HL-60/S4 (cell line): ENCODE measurements at regions not wholly inside any gene's neighbourhood (a gene's known extent, or its start where the extent isn't known, plus 50 kb on each side); places are given as distances from the start of the nearest gene placed in this dataset.

ENCODE experiments used
- in situ Hi-C: fragments of 300-500 bp; cut with MboI; formaldehyde crosslinking; loops from 2 replicates; pipeline ENCODE4 v1.14.3; 2022; ENCODE audit warnings: low sequenced_read_pairs

DNA sequence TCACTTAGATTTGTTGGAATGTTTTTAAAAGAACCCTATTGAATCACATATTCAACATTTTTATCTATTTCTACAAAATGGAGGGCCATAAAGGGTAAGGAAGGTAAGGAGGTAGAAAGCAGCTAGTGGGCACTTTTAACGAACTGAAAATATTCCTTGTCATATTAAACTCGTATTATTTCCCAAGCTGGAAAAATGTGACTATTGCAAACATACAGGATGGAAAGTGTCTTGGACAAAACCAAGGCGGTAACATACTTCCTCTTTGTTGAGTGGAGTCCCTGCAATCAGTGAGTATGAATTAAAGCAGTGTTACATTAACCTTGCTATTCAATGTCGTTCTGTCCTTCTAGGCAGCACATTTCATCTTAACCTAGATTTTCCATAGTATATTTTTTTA lies 165.6 kb downstream of the RCN1 start:
- in situ Hi-C loops = loop anchor here (25.0 kb wide), 1 partner anchor 1144 kb away; no protein-coding TSS in a partner anchor

DNA sequence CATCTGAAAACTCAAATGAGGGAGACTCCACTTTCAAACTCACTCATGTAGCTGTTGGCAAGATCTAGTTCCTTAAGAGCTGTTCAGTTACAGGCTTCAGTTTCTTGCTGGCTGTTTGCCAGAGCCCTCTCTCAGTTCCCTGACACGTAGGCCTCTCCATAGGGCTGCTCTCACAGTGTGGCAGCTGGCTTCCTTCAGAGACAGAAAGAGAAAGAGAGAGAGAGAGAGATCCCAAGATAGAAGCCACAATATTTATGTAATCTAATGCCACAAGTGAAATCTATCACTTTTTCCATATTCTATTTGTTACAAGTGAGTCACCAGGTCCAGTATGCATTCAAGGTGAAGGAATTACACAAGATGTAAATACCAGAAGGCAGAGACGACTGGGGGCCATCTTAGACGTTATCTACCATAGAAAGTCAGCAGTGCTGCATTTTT lies 168.8 kb downstream of the RCN1 start:
- in situ Hi-C loops = loop anchor here (25.0 kb wide), 1 partner anchor 1147 kb away; no protein-coding TSS in a partner anchor

DNA sequence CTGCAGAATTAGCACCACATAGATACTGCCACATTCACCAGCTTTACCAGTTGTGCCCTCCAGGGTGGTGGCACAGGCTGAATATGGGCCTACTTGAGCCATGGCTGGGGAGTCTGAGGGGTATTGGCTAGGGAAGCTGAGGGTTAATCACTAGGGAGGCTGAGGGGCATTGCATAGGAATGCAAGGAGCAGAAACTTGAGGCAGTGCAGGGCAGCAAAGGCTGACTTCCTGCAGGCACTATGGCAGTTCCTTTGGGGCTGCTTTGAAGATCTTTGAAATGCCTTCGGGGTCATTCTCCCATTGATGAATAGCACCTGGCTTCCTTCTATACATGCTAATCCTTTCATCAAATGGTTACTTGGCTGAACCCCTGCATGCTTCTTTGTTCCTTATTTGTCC lies 171.5 kb downstream of the RCN1 start:
- in situ Hi-C loops = loop anchor here (25.0 kb wide), 1 partner anchor 1150 kb away; no protein-coding TSS in a partner anchor

DNA sequence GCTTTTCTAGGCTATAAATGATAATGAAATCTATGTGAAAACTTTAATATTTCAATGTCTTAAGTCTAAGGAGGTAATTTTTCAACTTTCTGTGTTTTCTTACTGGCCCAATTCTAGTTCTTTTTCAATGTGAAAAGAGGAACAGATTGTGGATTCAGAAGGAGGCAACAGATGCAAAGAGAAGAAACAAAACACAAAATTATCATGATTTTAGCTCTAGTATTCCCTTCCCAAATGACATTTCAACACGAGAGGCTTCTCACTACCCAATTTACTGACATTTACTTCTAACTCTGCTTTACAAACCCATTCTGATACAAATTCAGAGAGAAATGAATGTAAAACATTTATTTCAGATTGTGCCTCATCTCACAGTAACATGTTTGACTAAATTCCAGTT lies 169.4 kb downstream of the WT1 start:
- in situ Hi-C loops = loop anchor here (25.0 kb wide), 1 partner anchor 1154 kb away; no protein-coding TSS in a partner anchor

DNA sequence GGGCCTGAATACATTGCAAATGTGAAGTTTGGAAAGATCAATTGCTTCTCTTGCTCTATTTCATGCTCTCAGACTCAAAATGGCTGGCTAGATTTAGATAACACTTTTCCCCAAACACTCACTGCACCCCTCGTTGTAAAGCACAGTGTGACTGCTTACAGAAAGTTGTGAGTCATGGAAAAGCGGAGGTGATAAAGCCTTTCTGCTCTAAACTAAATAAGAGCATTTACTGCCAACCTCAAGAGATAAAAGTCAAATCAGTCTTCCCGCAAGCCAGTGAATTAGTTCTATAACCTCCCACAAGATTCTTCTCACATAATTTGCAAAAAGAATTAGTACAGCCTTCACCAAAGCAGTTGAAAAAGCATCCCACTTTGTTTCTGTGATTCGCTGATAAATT lies 168.7 kb downstream of the WT1 start:
- in situ Hi-C loops = loop anchor here (25.0 kb wide), 1 partner anchor 1154 kb away; no protein-coding TSS in a partner anchor

DNA sequence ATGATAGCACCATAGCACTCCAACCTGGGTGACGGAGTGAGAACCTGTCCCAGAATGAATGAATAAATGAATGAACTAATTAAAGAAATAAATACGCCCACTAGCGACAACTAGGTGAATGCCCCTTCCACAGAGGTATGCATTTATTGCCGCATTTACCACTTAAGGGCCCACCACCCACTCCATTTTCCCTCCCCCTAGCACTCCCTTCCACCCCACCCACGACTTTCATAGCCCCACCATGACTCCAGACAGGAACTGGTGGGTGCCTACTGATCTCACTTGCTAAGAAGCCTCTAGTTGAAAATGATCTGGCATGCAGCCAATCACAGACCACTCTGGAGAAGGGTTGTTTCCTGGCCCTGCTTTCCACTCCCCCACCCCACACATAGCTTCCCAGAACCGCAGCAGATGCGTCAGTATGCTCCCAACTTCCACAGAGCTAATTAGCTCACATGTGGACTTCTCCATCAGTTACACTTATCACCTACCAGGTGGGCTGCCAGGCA lies 167.6 kb downstream of the WT1 start:
- in situ Hi-C loops = loop anchor here (25.0 kb wide), 1 partner anchor 1155 kb away; no protein-coding TSS in a partner anchor

DNA sequence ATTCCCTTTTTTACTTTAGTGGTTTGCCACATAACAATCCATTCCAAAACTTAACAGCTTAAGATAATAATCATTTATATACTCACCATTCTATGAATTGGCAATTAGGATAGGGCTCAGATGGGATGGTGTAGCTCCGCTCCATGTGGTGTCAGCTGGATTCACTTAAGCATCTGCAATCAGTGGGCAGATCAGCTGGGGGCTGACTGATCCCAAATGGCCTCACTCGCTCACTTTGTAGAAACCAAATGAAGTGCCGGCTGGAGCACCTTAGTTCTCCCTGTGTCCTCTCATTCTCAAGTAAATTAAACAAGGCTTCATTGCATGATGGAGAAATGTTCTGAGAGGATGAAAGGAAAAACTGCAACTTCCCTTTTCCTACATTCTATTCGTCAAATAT lies 161.4 kb downstream of the WT1 start:
- in situ Hi-C loops = loop anchor here (25.0 kb wide), 1 partner anchor 1162 kb away; no protein-coding TSS in a partner anchor

DNA sequence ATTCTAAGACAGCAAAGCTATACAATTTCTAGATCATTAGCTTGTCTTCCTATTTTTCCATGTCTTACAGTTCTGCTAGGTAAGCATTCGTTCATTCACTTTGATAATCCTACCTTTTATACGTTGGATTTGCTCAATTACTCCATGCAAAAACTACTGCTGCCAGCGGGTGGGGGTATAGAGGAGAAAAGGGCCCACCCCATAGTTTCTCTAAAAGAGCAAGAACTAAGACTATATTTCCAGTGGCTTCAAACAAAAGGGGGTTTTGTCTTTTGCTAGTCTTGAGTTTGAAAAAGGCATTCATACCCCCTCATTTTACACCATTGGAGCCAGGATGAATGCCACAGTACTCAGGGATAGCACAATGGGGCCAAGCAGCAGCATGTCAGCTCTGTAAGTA lies 155.7 kb downstream of the WT1 start:
- in situ Hi-C loops = no loop called here

DNA sequence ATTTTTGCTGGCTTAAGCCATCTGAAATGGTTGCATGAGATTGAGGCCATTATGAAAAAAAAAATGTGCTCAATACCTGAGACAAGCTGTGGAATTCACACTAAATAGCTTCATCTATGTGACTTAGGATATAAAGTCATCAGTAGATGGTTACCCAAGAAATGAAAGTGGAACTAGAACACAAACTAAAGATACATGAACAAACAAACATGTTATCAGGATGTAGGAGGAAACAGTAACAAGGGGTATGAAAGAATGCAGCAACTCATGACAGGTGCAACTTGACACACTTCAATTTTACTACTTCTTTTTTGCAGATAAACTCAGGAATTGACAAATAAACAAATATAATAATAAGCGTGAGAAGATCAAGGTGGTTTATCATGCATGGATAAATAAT lies 155.0 kb downstream of the WT1 start:
- in situ Hi-C loops = no loop called here

DNA sequence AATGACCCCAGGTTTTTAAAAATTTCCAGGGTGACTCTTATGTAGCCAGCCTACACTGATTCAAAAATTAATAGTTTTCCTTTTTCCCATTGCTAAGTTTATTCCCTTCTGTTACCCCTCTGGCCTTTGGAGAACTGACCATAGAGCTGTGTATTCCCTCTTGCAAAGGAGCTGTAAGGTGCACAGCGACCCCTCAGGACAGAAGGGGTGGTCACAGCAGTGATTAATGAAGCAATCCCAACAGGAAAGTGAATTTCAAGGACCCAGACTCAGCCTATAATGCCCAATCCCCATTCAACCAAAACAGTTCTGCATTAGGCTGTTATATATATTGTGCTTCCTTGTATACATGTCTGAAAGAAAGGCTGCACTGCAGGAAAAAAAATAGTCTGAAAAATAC lies 147.1 kb downstream of the WT1 start:
- in situ Hi-C loops = no loop called here

DNA sequence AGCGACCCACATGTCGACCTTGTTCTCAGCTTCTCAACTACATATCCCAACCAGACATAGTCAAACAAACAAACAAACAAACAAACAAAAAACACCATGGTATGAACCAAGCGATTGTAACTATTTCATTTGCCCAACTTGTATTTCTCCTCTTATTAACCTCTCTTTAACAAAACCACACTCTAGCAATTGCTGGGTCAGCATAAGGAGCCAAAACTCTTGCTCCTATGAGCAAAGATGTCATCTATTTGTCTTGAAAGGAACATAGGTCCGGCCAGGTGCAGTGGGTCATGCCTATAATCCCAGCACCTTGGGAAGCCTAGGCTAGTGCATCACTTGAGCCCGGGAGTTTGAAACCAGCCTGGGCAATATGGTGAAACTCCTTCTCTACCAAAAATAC lies 145.6 kb downstream of the WT1 start:
- in situ Hi-C loops = no loop called here

DNA sequence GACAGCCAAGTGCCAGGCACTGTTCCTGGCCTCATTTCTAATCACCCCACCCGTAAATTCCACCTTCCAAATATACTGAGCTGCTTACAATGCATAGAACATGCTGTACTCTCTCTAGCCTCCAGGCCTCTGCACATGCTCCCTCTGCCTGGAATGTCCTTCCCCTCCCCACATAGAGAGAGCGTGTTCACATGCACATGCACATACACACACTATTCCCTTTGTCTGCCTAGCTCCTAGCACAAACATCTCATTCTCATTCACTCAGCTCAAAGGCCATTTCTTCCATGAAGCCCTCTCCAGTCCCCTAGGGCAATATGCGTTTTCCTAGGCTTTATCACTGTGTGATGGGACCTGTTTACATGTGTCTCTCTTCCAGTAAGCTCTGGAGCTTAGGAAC lies 144.6 kb downstream of the WT1 start:
- in situ Hi-C loops = no loop called here

DNA sequence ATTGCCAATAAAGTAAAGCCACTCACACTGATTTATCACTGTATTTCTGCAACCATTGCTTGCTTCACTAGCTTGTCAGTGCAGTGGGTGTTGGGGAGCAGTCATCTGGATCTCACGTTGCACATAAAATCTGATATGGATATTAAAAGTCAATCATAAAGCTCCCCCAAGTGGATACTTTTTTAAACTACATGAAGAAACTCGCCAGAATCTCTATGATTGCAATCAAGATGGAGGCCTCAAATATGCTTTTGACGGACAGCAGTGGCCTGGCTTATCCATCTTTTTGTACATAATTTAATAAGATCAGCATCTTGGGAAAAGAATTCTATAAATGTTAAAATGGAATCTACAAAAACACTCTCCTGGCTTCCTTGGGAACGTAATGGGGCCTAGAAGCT lies 137.7 kb downstream of the WT1 start:
- in situ Hi-C loops = no loop called here

DNA sequence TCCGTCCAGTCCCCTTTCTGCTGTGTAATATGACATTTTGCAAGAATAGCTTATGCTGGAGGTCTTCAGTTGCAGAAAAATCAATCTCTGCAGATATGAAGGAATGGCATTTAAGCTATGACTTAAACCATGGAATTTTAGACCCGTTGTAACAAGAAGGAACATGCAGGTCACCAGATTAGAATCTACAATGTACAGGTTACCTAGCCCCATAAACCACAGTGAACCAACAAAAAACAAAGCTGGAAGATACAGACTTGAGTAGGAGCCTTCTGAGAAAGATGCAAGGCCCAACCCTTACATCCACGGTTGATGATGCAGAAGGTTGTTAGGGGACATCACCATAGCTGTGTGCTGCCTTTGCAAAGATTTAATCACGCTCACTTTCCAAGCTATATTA lies 132.5 kb downstream of the WT1 start:
- in situ Hi-C loops = no loop called here

DNA sequence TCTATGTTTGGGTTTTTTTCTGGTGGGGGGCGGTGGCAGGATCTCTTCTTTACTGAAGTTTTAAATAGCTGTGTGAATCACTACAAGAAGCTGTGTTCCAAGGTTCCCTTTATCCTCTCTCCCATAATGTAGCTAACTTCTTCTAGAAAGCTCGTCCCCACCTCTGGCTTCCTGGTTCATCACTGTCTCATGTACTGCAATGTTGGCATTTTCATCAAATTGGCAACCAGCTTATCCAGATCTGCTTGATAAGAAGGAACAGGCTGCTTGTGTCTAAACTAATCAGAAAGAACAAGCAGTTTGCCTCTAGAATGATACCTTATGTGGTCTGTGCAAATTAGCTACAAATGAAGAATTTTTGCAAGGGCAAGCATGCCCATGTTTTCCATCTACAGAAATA lies 130.8 kb downstream of the WT1 start:
- in situ Hi-C loops = no loop called here

DNA sequence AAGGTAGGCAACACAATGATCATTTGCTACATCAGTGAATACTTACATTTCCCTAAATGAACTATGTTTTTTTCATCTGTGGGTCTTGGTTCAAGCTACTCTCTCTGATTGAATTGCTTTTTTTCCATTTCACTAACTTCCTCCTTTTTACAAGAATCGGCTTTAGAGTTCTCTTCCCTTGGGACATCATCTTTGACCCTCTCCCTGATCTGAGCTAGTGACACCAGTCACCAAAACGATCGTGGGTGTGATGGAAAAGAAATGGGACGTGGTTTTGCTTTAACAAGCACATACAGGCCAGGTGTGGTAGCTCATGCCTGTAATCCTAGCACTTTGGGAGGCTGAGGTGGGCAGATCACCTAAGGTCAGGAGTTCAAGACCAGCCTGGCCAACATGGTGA lies 129.9 kb downstream of the WT1 start:
- in situ Hi-C loops = no loop called here

DNA sequence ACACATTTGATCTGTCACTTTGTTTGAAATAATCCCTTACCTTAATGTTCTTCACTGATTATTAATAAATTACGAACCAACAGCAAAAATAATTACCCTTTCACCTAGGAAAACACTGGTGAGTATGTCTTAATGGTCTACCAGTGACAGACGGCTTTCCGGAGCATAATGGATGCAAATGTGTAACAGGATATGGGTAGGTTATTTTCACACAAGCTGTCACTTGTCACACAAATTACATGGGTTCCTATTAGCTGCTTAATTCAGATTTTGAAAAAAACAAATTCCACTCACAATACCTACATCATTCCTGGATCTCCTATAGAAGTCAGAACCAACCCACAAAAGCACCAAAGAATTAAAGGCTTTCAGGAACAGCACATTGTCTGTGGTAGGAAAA lies 127.9 kb downstream of the WT1 start:
- in situ Hi-C loops = no loop called here

DNA sequence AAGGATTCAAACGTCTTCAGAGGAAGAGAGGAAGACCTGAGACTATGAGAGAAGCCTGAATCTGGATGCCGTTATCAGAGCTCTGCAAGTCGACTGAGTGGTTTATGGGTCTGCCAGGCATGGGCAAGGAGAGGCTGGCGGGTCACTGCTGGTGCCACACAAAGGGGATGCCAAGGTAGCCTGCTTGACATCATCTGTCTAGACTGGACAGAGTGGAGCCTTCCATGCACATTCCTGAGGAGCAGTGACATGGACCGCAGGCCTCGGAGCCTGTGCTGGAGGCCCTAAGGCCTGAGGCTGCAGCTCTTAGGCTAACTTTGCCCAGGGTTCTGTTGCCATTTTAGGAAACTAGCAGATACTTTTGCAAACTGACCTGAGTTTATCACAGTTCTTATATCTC lies 127.4 kb downstream of the WT1 start:
- in situ Hi-C loops = no loop called here

DNA sequence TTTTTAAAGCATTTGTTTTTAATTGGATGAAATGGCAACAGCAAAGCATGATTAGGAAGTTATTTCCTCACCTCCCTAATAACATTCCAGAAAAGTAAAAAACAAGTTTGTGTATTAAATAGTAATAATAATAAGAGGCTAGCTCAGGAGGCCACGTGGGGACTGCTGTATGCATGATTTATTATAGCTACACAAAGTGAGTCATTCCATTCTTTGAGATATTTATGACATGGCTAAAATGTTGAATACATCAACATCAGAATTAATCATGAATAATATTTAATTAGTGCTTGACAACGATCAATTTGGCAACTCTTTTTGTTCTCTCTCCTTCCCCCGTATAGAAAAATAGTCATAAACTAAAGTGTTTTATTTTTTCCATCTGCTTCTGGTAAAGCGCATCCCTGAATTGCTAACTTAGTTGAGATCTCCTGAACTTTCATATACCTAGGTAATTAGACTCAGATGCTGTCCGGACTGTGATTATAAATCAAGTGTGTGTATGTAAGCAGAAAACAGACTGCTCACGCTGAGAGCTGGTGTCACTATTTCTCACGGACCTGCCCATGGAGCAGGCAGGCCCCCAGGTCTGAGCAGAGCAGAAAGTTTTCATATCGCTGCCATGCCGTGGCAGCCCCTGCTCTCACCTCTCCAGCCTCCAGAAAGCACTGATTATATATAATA lies 125.7 kb downstream of the WT1 start:
- in situ Hi-C loops = no loop called here

DNA sequence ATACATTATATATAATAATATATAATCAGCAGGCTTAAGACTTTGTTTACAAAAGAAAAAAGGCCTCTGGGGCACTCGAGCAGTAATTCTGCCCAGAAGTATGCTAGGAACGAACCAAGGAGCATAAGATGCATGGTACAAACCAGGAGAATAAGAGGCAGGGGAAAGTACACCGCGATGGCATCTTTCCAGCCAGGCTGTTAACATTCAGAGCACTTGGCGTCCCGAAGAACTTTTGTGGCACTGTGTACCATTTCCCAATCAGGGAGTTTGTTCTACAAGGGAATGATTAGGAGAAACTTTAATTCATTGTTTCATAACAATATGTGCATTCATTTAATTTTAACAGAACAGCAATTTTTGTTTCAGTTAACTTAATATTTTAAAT lies 125.1 kb downstream of the WT1 start:
- in situ Hi-C loops = no loop called here

DNA sequence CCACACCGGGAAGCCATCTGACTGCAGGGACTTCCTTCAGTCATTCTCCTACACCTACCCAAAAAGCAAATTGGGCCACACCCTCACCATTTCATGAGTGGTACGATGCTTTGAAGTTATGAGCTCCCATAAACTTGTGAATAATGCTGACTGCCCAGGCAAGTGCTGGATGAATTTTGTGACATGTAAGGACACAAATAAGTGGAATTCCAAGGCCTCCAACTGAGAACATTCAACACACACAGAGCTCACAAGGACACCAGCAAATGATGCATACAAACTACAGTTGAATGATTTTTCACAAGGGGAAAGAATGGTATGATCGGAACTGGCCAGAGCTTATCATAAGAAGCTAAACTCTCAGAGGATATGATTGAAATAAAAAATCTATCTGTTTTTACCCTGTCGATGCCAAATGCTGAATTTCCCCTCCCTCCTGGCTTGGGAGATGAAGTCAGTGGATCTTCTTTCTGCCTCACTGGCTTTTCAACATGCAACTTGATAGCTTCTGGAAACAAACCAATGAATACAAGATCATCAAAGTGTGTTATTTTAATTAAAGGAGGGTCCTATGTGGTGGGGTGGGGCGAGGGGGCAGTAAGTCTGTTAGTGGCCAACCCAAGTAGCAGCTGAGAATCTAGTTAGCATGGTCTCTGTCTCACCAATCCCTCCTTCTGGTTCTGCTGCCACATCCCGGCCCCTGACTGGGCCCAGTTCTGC lies 123.8 kb downstream of the WT1 start:
- in situ Hi-C loops = no loop called here

DNA sequence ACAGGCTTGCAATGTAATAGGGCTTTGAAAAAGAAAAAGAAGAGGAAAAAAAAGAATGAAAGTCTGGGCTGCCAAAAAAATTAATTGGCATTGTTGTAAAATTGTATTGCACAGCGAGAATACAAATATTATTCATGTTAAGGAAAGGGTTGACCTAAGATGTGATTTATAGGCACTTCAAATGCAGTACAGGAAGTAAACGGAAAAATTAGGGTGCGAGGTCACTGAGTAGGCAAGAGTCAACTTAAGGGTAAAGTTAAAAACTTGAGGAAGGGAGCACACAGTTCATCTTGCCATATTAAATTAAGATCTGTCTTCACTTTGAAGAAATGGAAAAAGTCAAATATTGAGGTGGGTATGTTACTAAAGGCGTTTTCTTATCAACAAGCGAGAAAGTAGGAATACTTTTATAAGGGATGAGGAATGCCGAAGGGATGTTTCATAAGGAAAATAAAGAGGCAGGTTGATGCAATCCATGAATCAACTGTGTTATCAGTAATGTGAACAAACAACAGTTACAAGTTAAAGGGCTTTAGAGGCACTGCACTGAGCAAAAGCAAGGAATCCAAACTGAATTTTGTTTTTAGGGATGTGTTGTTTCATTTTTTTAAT lies 123.0 kb downstream of the WT1 start:
- in situ Hi-C loops = no loop called here
